ENCODE measurements at regions not wholly inside any gene's neighbourhood (a gene's known extent, or its start where the extent isn't known, plus 50 kb on each side); places are given as distances from the start of the nearest gene placed in this dataset.
A peak's percentile ranks its signal among the peaks of the same experiment; 100 is the strongest.

DNA sequence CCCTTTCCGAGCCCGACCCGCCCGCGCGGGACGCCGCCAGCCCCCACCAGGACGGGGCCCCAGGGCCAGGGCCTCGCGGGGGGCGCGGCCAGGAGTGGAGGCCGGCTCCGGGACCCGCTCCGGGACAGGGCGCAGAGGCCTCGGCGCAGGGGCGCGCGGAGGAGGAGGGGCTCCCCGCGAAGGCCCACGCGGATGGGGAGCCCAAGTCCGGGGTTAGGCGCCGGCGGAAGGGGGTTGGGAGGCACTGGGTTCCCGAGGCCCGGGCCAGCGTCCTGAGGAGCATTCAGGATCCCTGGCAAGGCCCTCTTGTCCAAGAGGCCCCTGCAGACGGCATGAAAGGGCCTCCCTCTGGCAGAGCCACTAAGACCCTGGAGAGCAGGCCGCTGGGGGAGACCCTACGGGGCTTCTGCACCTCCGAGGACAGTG, 57.8 kb upstream of the CIBAR2 start:
- no peak for TF ChIP-seq POLR2A (IDR thresholded peaks at IDR 0.05)
- TF ChIP-seq, protein P1, sequence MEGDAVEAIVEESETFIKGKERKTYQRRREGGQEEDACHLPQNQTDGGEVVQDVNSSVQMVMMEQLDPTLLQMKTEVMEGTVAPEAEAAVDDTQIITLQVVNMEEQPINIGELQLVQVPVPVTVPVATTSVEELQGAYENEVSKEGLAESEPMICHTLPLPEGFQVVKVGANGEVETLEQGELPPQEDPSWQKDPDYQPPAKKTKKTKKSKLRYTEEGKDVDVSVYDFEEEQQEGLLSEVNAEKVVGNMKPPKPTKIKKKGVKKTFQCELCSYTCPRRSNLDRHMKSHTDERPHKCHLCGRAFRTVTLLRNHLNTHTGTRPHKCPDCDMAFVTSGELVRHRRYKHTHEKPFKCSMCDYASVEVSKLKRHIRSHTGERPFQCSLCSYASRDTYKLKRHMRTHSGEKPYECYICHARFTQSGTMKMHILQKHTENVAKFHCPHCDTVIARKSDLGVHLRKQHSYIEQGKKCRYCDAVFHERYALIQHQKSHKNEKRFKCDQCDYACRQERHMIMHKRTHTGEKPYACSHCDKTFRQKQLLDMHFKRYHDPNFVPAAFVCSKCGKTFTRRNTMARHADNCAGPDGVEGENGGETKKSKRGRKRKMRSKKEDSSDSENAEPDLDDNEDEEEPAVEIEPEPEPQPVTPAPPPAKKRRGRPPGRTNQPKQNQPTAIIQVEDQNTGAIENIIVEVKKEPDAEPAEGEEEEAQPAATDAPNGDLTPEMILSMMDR (IDR thresholded peaks at IDR 0.05) = no peak
- peak overlapping the region in 11 of 12 donors; percentile 20 to 71 (median 55) for H3K4me3 ChIP-seq
- H3K4me1 ChIP-seq = peaks cover 0 to 79% (median 62%) of the 10 kb centered on the region in 12 donors
- H3K36me3 ChIP-seq = no peaks in the 10 kb centered on the region
- H3K9me3 ChIP-seq = no peaks in the 10 kb centered on the region
- intact Hi-C loops (cut with DNase I) = loop anchor here in 6 of 10 donors (5.0 to 10.0 kb wide), 6 partner anchors 37 to 77 kb away; no protein-coding TSS in a partner anchor
- 10 to 35% (median 26%) methylated on average over 2 to 38 of the region's 38 CpGs for WGBS, 4 donors
- H3K27me3 ChIP-seq = peaks cover 0 to 42% (median 0%) of the 10 kb centered on the region in 9 donors
- H3K27ac ChIP-seq = peak overlapping the region in 3 of 12 donors; percentile 27 to 72 (median 67)
- DNase-seq = peak in 1 of 5 donors; percentile 57
- peak in 1 of 4 donors; percentile 1 for ATAC-seq

DNA sequence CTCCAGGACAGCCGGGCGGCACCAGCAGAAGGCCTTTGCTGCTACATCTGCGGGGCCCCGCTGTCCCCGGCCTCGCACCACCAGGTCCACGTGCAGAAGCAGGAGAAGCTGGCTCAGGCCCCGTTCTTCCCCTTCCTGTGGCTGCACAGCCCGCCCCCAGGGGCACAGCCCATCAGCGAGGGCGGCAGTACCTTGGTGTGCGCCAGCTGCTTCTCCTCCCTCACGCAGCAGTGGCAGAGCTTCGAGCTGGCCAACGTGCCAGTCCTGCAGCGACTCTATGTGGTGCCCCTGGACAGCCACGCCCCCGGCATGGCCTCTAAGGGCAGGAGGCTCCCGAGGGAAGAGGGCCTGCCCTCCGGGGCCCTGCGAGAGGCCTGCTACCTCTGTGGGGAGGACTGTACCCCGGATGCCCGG, 58.3 kb upstream of the CIBAR2 start:
- WGBS, 4 donors = 86 to 94% (median 89%) methylated on average over 12 to 23 of the region's 23 CpGs
- peak in 1 of 5 donors; percentile 57 for DNase-seq
- H3K27me3 ChIP-seq = peaks cover 0 to 42% (median 0%) of the 10 kb centered on the region in 9 donors

DNA sequence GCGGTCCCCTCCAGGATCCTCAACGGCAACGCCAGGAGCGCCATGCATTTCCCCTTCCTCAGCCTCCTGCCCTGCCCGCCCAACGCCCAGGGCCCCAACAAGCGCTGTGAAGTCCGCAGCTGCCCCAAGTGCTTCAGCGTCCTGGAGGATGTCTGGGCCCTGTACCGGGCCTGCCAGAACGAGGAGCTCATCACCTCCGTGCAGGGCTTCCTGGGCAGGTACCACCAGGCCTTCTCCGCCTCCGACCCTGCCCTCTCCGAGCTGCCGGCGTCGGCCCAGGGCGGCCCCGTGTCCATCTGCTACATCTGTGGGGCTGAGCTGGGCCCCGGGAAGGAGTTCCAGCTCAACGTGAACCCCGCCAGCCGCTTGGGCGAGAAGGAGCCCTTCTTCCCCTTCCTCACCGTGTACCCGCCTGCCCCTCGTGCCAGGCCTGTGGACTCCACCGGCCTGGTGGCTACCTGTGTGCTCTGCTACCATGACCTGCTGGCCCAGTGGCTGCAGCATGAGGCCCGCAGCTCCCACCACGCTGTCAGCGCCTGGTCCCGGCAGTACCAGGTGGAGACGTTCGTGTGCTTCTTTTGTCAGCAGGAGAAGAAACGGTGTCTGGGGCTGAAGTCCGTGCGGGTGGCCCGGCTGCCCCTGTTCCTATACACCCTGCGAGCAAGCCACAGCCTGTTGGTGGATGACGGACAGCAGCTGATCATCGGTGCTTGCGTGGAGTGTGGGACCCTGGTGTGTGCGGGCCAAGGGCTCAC, 58.9 kb upstream of the CIBAR2 start:
- DNase-seq (peak in 1 of 5 donors; percentile 61), ATAC-seq (no peak)
- Histone ChIP-seq H3K27me3 (peaks cover 0 to 43% (median 0%) of the 10 kb centered on the region in 9 donors), H3K9me3 (no peaks in the 10 kb centered on the region), H3K4me3 (peak overlapping the region in 8 of 12 donors; percentile 12 to 64 (median 34)), H3K27ac (peak overlapping the region in 1 of 12 donors; percentile 4), H3K4me1 (peaks cover 0 to 82% (median 66%) of the 10 kb centered on the region in 12 donors), H3K36me3 (no peaks in the 10 kb centered on the region)
- WGBS, 4 donors = 96 to 97% (median 96%) methylated on average over 35 to 44 of the region's 44 CpGs
- intact Hi-C loops (cut with DNase I) = loop anchor here in 6 of 10 donors (5.0 to 10.0 kb wide), 6 partner anchors 36 to 76 kb away; no protein-coding TSS in a partner anchor
- TF ChIP-seq, protein P1 (IDR thresholded peaks at IDR 0.05) = no peak
- TF ChIP-seq POLR2A (IDR thresholded peaks at IDR 0.05) = no peak

More for the DNA sequence above, 58.3 kb upstream of the CIBAR2 start:
- no peak for ATAC-seq
- TF ChIP-seq, protein P1 (IDR thresholded peaks at IDR 0.05) = no peak
- no peak for TF ChIP-seq POLR2A (IDR thresholded peaks at IDR 0.05)
- Histone ChIP-seq H3K4me1 (peaks cover 0 to 83% (median 66%) of the 10 kb centered on the region in 12 donors), H3K9me3 (no peaks in the 10 kb centered on the region), H3K36me3 (no peaks in the 10 kb centered on the region), H3K27ac (no peak overlapping the region), H3K4me3 (peak overlapping the region in 4 of 12 donors; percentile 39 to 71 (median 60))
- intact Hi-C loops (cut with DNase I) = loop anchor here in 6 of 10 donors (5.0 to 10.0 kb wide), 6 partner anchors 37 to 77 kb away; no protein-coding TSS in a partner anchor

Measured in heart left ventricle (tissue), 16 donors.